Liver (tissue), 8 donors: ENCODE measurements at regions not wholly inside any gene's neighbourhood (a gene's known extent, or its start where the extent isn't known, plus 50 kb on each side); places are given as distances from the start of the nearest gene placed in this dataset.

ENCODE experiments used
- DNase-seq: peaks from one replicate; pipeline ENCODE4 v3.0.0-alpha.2; 2017; ENCODE audit warnings: low spot score
- H3K27ac ChIP-seq, 2 donors: one replicate each; pipeline ENCODE4 v1.7.0; 2013; ENCODE audit warnings: inconsistent platforms in 2 of 2, low read length in 2 of 2, control low read depth in 1 of 2, low read depth in 1 of 2, mild to moderate bottlenecking in 1 of 2
- H3K27me3 ChIP-seq, 4 donors: one replicate each; pipeline versions ENCODE4 v1.6.1 to v1.7.0; 2013; ENCODE audit warnings: low read length in 3 of 4, inconsistent platforms in 1 of 4, mild to moderate bottlenecking in 1 of 4, moderate library complexity in 1 of 4; ENCODE audit not compliant: control insufficient read depth in 4 of 4, insufficient read depth in 4 of 4
- H3K36me3 ChIP-seq, 4 donors: one replicate each; pipeline versions ENCODE4 v1.6.1 to v1.7.0; 2013; ENCODE audit warnings: low read length in 3 of 4, mild to moderate bottlenecking in 3 of 4, low read depth in 1 of 4, moderate library complexity in 1 of 4; ENCODE audit not compliant: control insufficient read depth in 4 of 4, insufficient read depth in 3 of 4
- H3K4me1 ChIP-seq, 4 donors: one replicate each; pipeline versions ENCODE4 v1.6.1 to v1.7.0; 2013; ENCODE audit warnings: low read length in 3 of 4, mild to moderate bottlenecking in 3 of 4, moderate library complexity in 1 of 4; ENCODE audit not compliant: control insufficient read depth in 4 of 4, insufficient read depth in 4 of 4
- H3K4me3 ChIP-seq, 3 donors: one replicate each; pipeline versions ENCODE4 v1.6.1 to v1.7.0; 2013; ENCODE audit warnings: low read length in 3 of 3, control low read depth in 1 of 3, low read depth in 1 of 3, mild to moderate bottlenecking in 1 of 3
- H3K9ac ChIP-seq, 2 donors: one replicate each; pipeline ENCODE4 v1.7.0; 2013; ENCODE audit warnings: low read length in 2 of 2, mild to moderate bottlenecking in 2 of 2, moderate library complexity in 2 of 2, control low read depth in 1 of 2, low read depth in 1 of 2
- H3K9me3 ChIP-seq, 4 donors: one replicate each; pipeline versions ENCODE4 v1.6.1 to v1.7.0; 2013; ENCODE audit warnings: low read length in 3 of 4; ENCODE audit not compliant: control insufficient read depth in 4 of 4
- GABPA ChIP-seq, 2 donors: IDR thresholded peaks in 1 of 2; conservative IDR thresholded peaks in 1 of 2; 2 replicates each; pipeline ENCODE4 v1.6.1; 2016; ENCODE audit warnings: antibody characterized with exemption in 2 of 2, mild to moderate bottlenecking in 1 of 2, moderate library complexity in 1 of 2
- HNF4A ChIP-seq, 2 donors: conservative IDR thresholded peaks; 2 replicates each; pipeline ENCODE4 v1.6.1; 2016; ENCODE audit warnings: antibody characterized with exemption in 2 of 2, mild to moderate bottlenecking in 2 of 2
- HNF4G ChIP-seq: IDR thresholded peaks from 2 replicates; pipeline ENCODE4 v1.6.1; 2016; ENCODE audit warnings: antibody characterized with exemption
- JUND ChIP-seq, 2 donors: IDR thresholded peaks; 2 replicates each; pipeline ENCODE4 v1.6.1; 2016; ENCODE audit warnings: antibody characterized with exemption in 2 of 2
- NR2F2 ChIP-seq: IDR thresholded peaks from 2 replicates; pipeline ENCODE4 v1.6.1; 2016; ENCODE audit warnings: antibody characterized with exemption
- RAD21 ChIP-seq, 2 donors: IDR thresholded peaks; 2 replicates each; pipeline ENCODE4 v1.6.1; 2016; ENCODE audit warnings: antibody characterized with exemption in 2 of 2, mild to moderate bottlenecking in 2 of 2
- RXRA ChIP-seq, 2 donors: IDR thresholded peaks; 2 replicates each; pipeline ENCODE4 v1.6.1; 2017 to 2018; ENCODE audit warnings: antibody characterized with exemption in 2 of 2, mild to moderate bottlenecking in 1 of 2
- SP1 ChIP-seq: IDR thresholded peaks from 2 replicates; pipeline ENCODE4 v1.6.1; 2018; ENCODE audit warnings: antibody characterized with exemption, mild to moderate bottlenecking
- TAF1 ChIP-seq: conservative IDR thresholded peaks from 2 replicates; pipeline ENCODE4 v1.6.1; 2016; ENCODE audit warnings: antibody characterized with exemption, mild to moderate bottlenecking
- YY1 ChIP-seq: IDR thresholded peaks from 2 replicates; pipeline ENCODE4 v1.6.1; 2016; ENCODE audit warnings: antibody characterized with exemption, mild to moderate bottlenecking
- WGBS: extraction: QIAGEN DNeasy Blood & Tissue Kit; methylation state at CpG from one replicate; pipeline ENCODE4 v1.1.7; 2013; 5-methylcytosine and 5-hydroxymethylcytosine counted together
- TF ChIP-seq, protein P1 (sequence below): IDR thresholded peaks from 2 replicates; pipeline ENCODE4 v1.6.1; 2016; ENCODE audit warnings: antibody characterized with exemption
- TF ChIP-seq, protein P2 (sequence below): IDR thresholded peaks from 2 replicates; pipeline ENCODE4 v1.6.1; 2016; ENCODE audit warnings: antibody characterized with exemption
- TF ChIP-seq, protein P3 (sequence below): fragments of 150-350 bp; IDR thresholded peaks from 2 replicates; pipeline ENCODE4 v1.5.1; 2017; ENCODE audit warnings: improper control_type of control experiment, low read depth, low read length; ENCODE audit not compliant: missing input control
- donor health status: healthy.
- donor health status: healthy.
- donor health status: healthy.
- donor health status: healthy.
- donor health status: healthy.

DNA sequence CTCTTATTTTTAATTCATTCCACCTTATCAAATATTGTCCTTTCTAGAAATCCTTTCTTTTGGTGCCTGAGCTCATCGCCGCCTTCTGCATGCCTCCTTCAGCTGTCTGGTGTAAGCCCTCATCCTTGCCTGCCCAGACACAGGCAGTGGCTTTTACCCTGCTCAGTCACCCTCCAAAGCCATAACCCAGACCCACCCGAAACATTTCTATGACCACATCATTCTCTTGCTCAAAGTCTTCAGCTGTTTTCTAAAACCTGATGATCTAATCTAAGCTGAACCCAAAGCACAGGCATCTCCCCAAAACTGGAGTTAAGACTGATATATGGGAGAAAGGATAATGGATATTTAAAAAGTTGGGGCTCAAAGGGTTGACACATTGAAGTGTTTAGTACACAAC, 753.7 kb upstream of the SGCG start:
- H3K27me3 ChIP-seq = no peaks in the 10 kb centered on the region
- H3K4me3 ChIP-seq = no peak overlapping the region
- no peaks in the 10 kb centered on the region for H3K4me1 ChIP-seq
- no peak for TF ChIP-seq JUND (IDR thresholded peaks at IDR 0.05)
- TF ChIP-seq, protein P1, sequence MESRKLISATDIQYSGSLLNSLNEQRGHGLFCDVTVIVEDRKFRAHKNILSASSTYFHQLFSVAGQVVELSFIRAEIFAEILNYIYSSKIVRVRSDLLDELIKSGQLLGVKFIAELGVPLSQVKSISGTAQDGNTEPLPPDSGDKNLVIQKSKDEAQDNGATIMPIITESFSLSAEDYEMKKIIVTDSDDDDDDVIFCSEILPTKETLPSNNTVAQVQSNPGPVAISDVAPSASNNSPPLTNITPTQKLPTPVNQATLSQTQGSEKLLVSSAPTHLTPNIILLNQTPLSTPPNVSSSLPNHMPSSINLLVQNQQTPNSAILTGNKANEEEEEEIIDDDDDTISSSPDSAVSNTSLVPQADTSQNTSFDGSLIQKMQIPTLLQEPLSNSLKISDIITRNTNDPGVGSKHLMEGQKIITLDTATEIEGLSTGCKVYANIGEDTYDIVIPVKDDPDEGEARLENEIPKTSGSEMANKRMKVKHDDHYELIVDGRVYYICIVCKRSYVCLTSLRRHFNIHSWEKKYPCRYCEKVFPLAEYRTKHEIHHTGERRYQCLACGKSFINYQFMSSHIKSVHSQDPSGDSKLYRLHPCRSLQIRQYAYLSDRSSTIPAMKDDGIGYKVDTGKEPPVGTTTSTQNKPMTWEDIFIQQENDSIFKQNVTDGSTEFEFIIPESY = no peak
- TF ChIP-seq HNF4A (conservative IDR thresholded peaks at IDR 0.05) = no peak
- TF ChIP-seq, protein P2, sequence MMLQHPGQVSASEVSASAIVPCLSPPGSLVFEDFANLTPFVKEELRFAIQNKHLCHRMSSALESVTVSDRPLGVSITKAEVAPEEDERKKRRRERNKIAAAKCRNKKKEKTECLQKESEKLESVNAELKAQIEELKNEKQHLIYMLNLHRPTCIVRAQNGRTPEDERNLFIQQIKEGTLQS = no peak
- no peak for TF ChIP-seq SP1
- no peaks in the 10 kb centered on the region for H3K9me3 ChIP-seq
- 81% methylated on average over 3 of the region's 3 CpGs for whole genome bisulfite sequencing
- no peak overlapping the region for H3K27ac ChIP-seq
- H3K36me3 ChIP-seq = no peaks in the 10 kb centered on the region
- no peak for DNase-seq
- no peak overlapping the region for H3K9ac ChIP-seq

DNA sequence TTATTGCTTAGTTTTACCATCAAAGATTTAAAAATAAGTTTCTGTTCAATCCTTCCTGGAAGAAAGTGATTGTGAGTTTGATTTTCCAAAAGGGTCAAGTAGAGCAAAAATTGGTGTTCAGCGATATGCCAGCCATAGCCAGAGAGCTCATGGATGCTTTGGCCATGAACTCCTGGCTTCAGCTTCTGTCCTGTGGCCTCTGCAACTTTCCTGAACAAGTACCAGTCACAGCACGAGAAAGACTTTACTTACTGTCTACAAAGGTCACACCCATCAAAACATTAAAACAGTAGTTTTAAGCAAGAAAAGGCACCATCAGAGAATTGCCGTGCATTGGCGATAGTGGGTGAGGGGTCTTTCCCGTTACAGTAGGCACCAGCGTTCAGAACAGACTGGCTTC, 753.0 kb upstream of the SGCG start:
- TF ChIP-seq TAF1 (no peak), JUND (IDR thresholded peaks at IDR 0.05) (no peak), SP1 (no peak), RXRA (IDR thresholded peaks at IDR 0.05) (no peak), YY1 (no peak), RAD21 (IDR thresholded peaks at IDR 0.05) (no peak), GABPA (IDR thresholded peaks at IDR 0.05 in 1 of 2, conservative IDR thresholded peaks at IDR 0.05 in 1 of 2) (no peak), HNF4A (conservative IDR thresholded peaks at IDR 0.05) (no peak)
- TF ChIP-seq, protein P3, sequence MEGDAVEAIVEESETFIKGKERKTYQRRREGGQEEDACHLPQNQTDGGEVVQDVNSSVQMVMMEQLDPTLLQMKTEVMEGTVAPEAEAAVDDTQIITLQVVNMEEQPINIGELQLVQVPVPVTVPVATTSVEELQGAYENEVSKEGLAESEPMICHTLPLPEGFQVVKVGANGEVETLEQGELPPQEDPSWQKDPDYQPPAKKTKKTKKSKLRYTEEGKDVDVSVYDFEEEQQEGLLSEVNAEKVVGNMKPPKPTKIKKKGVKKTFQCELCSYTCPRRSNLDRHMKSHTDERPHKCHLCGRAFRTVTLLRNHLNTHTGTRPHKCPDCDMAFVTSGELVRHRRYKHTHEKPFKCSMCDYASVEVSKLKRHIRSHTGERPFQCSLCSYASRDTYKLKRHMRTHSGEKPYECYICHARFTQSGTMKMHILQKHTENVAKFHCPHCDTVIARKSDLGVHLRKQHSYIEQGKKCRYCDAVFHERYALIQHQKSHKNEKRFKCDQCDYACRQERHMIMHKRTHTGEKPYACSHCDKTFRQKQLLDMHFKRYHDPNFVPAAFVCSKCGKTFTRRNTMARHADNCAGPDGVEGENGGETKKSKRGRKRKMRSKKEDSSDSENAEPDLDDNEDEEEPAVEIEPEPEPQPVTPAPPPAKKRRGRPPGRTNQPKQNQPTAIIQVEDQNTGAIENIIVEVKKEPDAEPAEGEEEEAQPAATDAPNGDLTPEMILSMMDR = no peak
- H3K27ac ChIP-seq = no peak overlapping the region
- no peak overlapping the region for H3K4me3 ChIP-seq
- H3K4me1 ChIP-seq = no peaks in the 10 kb centered on the region
- no peaks in the 10 kb centered on the region for H3K36me3 ChIP-seq
- no peak overlapping the region for H3K9ac ChIP-seq
- no peaks in the 10 kb centered on the region for H3K27me3 ChIP-seq
- no peaks in the 10 kb centered on the region for H3K9me3 ChIP-seq
- DNase-seq = no peak
- 35% methylated on average over 6 of the region's 6 CpGs for WGBS

DNA sequence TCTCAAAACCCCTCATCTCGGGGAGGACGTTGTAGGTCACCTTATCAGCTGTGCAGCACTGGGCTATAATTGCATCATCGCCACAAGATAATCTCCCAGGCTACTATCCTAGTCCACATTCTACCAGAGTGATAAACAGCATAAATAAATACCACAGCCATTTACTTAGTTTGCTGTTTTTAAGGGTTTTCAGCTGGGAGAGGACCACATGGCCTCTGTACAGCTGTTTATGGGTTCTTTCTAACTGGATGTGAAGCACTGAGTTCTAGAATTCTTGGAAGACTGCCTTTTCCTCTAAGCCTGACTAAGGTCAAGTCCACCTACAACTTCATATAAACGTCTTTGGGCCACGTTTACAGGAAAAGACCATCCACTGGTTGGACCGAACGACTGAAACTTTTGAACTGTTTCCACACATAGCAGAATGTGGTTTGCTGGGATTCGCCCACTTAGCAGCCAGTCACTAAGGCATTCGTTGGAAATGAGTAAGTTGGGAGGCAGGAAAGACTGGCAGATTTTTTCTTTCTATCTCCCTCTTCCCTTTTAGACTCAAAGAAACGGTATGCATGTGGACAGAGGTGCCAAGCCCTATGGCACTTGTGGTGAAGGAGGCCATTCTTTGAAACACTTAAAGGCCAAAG, 752.5 kb upstream of the SGCG start:
- no peak for DNase-seq
- no peak overlapping the region for H3K27ac ChIP-seq
- H3K9ac ChIP-seq = no peak overlapping the region
- peaks cover 0 to under 1% (median 0%) of the 10 kb centered on the region in 4 donors for H3K27me3 ChIP-seq
- no peaks in the 10 kb centered on the region for H3K9me3 ChIP-seq
- TF ChIP-seq HNF4G (no peak), NR2F2 (peak; percentile 50)
- no peaks in the 10 kb centered on the region for H3K4me1 ChIP-seq
- no peaks in the 10 kb centered on the region for H3K36me3 ChIP-seq
- WGBS = 34% methylated on average over 10 of the region's 10 CpGs
- no peak overlapping the region for H3K4me3 ChIP-seq
